Sciatic nerve (tissue), 2 donors: ENCODE measurements at regions not wholly inside any gene's neighbourhood (a gene's known extent, or its start where the extent isn't known, plus 50 kb on each side); places are given as distances from the start of the nearest gene placed in this dataset.
"Not testable (repeated sequence)": the region's sequence is repeated elsewhere in the genome, so short reads cannot be mapped to it uniquely, and the experiment has no call there.

Source experiments
- ATAC-seq: fragments of 200-7000 bp; cut with Tn5 transposase; one replicate; pipeline ENCODE4 v1.9.1; 2020; ENCODE audit warnings: mild to moderate bottlenecking, moderate library complexity
- DNase-seq: peaks from one replicate; pipeline ENCODE4 v3.0.0-alpha.2; 2020; ENCODE audit warnings: low spot score
- intact Hi-C: fragments of 100-400 bp; cut with DNase I; formaldehyde crosslinking; loops from one replicate; pipeline ENCODE4 v1.14.2; 2022
- donor health status: DM: no; HTN: no; CAD: no.
- donor health status: DM: no; HTN: no; CAD: no.

GRCh38 chr7:17434841-17435692 is 136.6 kb downstream of the AHR start:
- no peak for ATAC-seq
- intact Hi-C loops, result no loop called here
- no peak for DNase-seq

GRCh38 chr7:17436126-17436525 is 137.7 kb downstream of the AHR start:
- intact Hi-C loops, result no loop called here

GRCh38 chr7:17437586-17437985 is 139.1 kb downstream of the AHR start:
- ATAC-seq (no peak), DNase-seq (no peak)
- intact Hi-C loops, result no loop called here

More at GRCh38 chr7:17436126-17436525, 137.7 kb downstream of the AHR start:
- ATAC-seq (no peak), DNase-seq (no peak)

- DNase-seq, ATAC-seq, intact Hi-C loops: not testable (repeated sequence)
Observed at GRCh38 chr7:17440025-17440784, 141.8 kb downstream of the AHR start.

GRCh38 chr7:17440831-17441230 is 142.4 kb downstream of the AHR start:
- DNase-seq (no peak), ATAC-seq (no peak)
- intact Hi-C loops, result no loop called here

- DNase-seq, result no peak
- intact Hi-C loops, result no loop called here
- ATAC-seq, result no peak
Observed at GRCh38 chr7:17441557-17441956, 143.1 kb downstream of the AHR start.

- intact Hi-C loops, result no loop called here
- no peak for ATAC-seq
- no peak for DNase-seq
Observed at GRCh38 chr7:17444151-17444550, 145.7 kb downstream of the AHR start.

GRCh38 chr7:17444673-17445072 is 146.2 kb downstream of the AHR start:
- DNase-seq (no peak), ATAC-seq (peak; percentile 45)
- intact Hi-C loops, result no loop called here

- DNase-seq (no peak), ATAC-seq (no peak)
- intact Hi-C loops, result no loop called here
Observed at GRCh38 chr7:17446340-17446739, 147.9 kb downstream of the AHR start.

- ATAC-seq (no peak), DNase-seq (no peak)
- intact Hi-C loops, result no loop called here
Observed at GRCh38 chr7:17447728-17448478, 149.5 kb downstream of the AHR start.

GRCh38 chr7:17448479-17449423 is 150.3 kb downstream of the AHR start:
- DNase-seq (no peak), ATAC-seq (no peak)
- intact Hi-C loops, result no loop called here

GRCh38 chr7:17456541-17456940 is 158.1 kb downstream of the AHR start:
- ATAC-seq (no peak), DNase-seq (no peak)
- intact Hi-C loops, result no loop called here

- intact Hi-C loops, result no loop called here
- no peak for DNase-seq
- no peak for ATAC-seq
Observed at GRCh38 chr7:17460001-17460400, 161.5 kb downstream of the AHR start.

- ATAC-seq (no peak), DNase-seq (no peak)
- intact Hi-C loops, result no loop called here
Observed at GRCh38 chr7:17460665-17461064, 162.2 kb downstream of the AHR start.

- intact Hi-C loops, result no loop called here
- DNase-seq (no peak), ATAC-seq (no peak)
Observed at GRCh38 chr7:17462131-17462631, 163.7 kb downstream of the AHR start.

GRCh38 chr7:17463511-17464085 is 165.1 kb downstream of the AHR start:
- intact Hi-C loops, result no loop called here
- DNase-seq (no peak), ATAC-seq (no peak)

- intact Hi-C loops, result no loop called here
- DNase-seq, result no peak
- no peak for ATAC-seq
Observed at GRCh38 chr7:17466216-17466615, 167.8 kb downstream of the AHR start.

GRCh38 chr7:17467386-17467945 is 169.0 kb downstream of the AHR start:
- no peak for DNase-seq
- no peak for ATAC-seq
- intact Hi-C loops, result no loop called here
